GM21515 (cell line): ENCODE measurements at regions not wholly inside any gene's neighbourhood (a gene's known extent, or its start where the extent isn't known, plus 50 kb on each side); places are given as distances from the start of the nearest gene placed in this dataset.

Experiments used
- ATAC-seq: cut with Tn5 transposase; IDR thresholded peaks from one replicate; pipeline ENCODE4 v1.9.1; 2021; ENCODE audit not compliant: unreplicated experiment

GRCh38 chr15:92304223-92304975 is 89.3 kb upstream of the ST8SIA2 start:
- ATAC-seq, result no peak

DNA sequence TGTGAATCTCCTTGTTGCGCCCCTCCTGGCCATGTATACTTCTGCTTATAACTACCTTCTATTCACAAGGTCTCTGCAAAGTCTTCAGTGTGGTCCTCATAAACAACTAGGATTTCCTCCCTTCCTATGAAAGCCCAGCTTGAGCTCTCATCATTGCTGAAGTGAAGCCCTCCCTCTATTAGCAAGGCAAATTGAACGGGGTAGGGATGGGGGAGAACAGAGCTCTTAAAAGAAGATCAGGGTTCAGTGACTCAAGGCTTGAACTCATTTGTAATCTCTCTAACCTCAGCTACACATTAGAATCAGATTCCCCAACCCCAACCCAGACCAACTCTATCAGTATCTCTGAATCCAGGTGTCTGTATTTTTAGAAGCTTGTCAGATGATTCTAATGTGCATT is 88.3 kb upstream of the ST8SIA2 start:
- ATAC-seq, result no peak

GRCh38 chr15:92306663-92307062 is 87.0 kb upstream of the ST8SIA2 start:
- ATAC-seq, result no peak

DNA sequence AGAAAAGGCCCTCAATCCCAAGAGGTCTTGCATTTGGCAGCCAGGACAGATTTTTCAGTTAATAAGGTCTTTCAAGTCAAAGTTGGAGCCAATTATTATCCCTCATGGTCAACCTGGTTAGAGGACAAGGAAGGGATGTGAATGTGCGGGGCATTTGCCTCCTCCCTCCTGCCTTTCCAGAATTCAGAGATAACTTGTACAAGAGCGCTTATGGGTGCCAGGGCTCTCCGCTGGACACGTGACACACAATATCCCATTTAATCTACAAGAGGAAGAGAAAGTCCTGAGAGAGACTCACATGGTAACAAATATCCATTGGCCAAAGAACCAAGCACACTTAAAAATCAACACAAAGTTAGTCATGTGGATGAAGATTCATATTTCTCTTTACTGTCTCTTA is 78.5 kb upstream of the ST8SIA2 start:
- no peak for ATAC-seq

DNA sequence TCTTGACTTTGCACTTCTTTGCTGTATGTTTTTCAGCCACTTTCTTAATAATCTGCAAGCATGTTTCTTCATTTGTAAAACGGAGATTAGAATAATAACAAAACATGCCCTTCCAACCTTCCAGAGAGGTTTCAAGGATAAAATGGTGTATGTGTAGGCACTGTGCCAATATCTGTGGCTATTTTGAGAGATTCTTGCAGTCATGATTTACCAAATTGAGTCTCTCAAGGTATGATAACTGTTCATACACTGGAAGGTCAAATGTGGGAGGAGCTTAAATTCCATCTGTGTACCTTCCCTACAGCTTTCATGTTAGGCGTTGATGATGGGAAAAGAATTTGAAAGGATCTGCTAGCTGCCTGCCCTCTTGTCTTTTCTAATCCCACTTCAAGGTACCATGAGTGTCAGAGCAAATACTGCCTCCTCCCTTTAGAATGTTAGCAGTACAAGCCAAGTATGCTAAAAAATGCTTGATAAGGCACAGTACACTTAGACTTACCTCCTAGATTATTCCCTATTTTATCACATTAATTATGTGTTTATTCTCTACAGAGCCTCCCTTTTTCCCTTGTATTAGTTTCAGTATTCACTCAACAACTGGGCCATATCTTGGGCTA is 78.0 kb upstream of the ST8SIA2 start:
- no peak for ATAC-seq

DNA sequence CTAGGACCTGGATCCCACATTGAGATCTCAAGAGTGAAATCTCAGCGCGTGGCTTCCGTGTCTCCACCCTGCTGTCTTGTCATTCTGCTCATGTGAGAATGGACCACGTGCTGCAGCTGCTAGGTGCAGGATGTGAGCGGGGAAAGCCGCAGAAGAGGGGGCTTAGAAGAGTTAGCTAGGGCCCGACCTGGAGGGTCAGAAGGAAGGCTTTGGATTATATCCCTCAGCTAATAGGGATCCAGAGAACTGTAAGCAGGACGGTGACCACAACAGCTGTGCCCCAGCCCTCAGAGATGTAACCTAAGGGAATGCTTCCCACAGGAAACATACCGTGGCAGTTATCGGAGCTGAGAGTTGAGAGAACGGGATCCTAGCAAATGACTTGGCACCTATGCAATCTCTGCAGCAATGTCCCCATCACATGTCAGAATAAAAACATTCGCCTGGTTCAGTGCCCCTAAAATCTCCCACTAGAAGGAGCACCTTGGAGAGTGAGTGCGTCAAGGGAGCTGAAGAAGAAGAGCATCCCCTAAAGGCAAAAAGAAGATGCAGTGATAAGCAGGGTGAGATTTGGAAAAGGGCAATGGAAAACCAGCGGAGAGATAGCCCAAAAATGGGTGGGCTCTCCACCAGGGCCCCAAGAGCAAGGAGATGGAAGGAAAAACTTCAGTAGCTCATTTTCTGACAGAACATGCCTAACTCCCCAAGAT is 76.9 kb upstream of the ST8SIA2 start:
- no peak for ATAC-seq

DNA sequence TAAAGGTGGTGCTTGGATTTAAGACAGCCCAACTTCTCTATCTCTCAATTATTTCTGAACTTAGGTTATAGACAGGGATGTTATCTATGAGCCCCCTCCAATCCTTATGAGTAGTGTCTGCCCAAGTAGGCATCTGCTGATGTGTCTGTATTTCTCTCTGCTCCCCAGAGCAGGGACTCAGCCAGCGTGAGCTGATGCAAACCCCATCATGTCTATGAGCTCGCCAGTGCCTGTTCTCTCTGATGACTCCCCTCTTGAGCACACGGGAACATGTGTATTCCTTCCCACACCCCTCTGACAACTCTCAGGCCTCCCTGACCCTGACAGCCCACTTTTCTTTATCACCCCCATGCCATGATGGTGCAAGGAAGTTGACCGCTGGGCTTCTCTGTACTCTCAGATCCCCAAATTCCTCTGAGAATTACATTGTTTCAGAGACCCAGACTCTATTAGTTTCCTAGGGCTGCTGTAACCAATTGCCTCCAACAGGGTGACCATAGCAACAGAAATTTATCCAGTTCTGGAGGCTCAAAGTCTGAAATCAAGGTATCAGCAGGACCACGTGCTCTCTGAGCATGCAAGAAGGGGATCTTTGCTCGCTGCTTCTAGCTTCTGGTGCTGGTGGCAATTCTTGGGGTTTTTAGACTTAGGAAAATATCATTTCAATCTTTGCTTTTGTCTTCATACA is 73.5 kb upstream of the ST8SIA2 start:
- no peak for ATAC-seq

- no peak for ATAC-seq
These were observed 70.9 kb upstream of the ST8SIA2 start for GRCh38 chr15:92322566-92323355.

GRCh38 chr15:92323525-92323924 is 70.2 kb upstream of the ST8SIA2 start:
- no peak for ATAC-seq

- ATAC-seq, result no peak
These were observed 69.3 kb upstream of the ST8SIA2 start for GRCh38 chr15:92324101-92324963.

DNA sequence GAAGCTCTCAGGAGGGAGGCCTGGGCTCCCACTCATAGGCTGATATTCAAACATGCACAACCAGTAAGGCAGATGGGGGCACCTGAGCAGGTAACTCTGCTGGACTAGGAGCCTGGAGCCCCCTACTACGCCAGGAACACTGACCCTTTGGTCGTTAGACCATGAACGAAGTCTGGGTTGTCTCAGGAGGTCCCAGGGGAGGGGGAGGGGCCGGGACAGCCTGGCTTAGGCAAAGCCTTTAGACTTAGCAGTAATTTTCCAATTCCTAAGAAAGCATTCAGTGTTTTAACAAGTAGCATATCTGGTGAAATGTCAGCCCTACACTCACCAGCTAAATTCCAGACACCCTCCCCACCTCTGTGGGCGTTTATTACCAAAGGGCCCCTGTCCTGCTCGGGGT is 67.4 kb upstream of the ST8SIA2 start:
- no peak for ATAC-seq

DNA sequence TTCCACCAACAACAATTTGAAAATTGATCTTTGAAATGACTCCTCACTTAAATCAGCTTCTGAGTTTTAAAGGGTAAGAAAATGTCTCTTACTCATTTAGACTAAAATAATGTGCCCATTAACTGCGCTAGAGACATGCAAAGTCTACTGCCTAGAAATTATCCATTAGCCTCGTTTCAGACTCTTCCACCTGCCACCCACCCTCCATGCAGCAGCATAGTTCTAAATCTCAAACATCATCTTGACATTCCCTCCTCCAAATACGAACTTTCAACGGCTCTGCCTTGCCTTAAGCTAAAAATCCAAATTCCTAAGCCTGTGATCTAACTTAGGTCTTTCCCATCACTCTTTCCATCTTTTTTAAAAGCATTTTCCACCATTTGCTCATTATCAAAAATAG is 66.6 kb upstream of the ST8SIA2 start:
- no peak for ATAC-seq

- ATAC-seq, result no peak
These were observed 65.5 kb upstream of the ST8SIA2 start for GRCh38 chr15:92328207-92328606.

- no peak for ATAC-seq
These were observed 61.4 kb upstream of the ST8SIA2 start for GRCh38 chr15:92332125-92332899.

DNA sequence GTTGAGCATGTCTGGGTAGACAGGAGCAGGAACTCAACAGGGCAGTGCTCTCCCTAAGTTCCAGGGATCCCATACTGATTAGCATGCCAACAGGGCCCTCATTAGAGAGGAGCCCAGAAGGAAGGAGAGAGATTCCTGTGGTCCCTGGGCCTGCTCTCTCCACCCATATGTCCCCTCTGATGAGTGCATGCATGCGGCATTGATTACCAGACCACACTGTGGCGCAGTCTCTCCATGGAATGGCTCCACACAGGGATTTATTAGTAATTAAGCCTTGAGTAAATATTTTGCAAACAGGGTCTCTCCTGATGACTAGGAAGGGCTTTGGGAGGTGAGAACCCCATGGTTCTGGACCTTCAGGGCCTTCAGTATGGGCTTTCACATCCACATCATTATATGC is 60.0 kb upstream of the ST8SIA2 start:
- ATAC-seq, result no peak

DNA sequence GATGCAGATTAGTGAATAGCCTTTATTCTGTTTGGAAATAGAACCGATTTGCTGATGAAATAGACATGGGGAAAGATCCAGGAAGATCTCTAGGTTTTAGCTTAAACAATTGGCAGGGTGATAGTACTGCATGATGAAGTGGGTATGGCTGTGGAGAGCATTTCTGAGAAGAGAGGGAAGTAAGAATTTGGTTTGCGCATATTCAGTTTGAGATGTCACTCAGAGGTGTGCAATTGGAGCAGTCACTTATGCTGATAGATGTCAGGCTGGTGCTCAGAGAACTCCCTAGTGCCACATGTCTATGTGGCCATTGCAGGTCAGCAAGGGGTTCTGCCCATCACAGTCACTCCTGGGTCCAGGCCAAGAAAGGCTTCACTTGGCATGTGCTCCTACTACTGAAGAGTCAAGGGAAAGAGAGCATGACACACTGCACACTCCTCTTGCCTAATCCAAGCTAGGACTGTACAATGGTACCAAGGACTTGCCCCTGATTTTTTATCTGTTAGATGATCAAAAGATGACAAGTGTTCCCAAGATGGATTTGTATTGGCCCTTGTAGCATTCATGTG is 57.2 kb upstream of the ST8SIA2 start:
- no peak for ATAC-seq

DNA sequence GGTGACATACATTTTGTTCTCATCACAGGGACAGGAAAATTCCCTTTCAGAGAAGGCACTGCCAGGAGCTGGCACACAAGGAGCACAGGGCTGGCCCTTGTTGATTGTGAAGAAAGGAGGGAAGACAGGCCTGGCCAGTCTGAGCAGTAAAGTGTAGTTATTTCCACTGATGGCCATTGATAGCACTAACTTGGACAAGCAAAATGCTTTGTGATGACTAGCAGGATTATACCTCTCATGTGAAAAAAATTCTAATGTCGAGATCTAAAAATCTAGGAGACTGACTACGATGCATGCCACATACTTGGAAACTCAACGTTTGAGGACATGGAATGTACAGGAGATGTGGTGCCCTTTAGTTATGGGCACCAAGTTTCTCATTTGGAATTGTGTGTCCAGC is 54.3 kb upstream of the ST8SIA2 start:
- ATAC-seq, result no peak
